Stimulated activated CD4-positive, alpha-beta T cell treated with anti-CD3 and anti-CD28 coated beads, Interleukin-1b, Interleukin-23, amount 100 ng/mL, for 4 hours (primary cell): ENCODE measurements at regions not wholly inside any gene's neighbourhood (a gene's known extent, or its start where the extent isn't known, plus 50 kb on each side); places are given as distances from the start of the nearest gene placed in this dataset.

Source experiments
- DNase-seq, 2 donors: peaks; one replicate each; pipeline ENCODE4 v3.0.0-alpha.2; 2020; ENCODE audit warnings: low read depth in 2 of 2

DNA sequence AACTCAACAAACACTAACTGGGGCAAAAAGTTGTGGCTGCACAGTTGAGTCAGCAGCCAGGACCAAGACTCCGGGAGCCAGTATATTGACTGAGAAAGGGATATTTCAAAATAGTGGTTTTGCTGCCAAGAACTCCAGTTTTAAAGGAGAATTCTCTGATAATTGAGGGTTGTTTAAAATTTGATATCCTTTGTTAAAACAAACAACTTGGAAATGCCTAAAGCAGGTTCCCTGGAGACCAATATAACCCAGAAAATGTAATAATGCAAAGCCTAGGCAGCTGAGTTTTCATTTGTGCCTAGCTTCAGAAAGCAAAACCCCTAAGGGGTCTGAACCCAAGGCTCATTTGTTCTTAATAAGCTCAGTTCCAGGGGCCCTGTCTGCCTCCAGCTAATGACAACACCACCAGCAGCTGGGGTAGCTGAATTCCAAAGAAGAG lies 311.7 kb upstream of the CCDC196 start:
- DNase-seq = no peak

DNA sequence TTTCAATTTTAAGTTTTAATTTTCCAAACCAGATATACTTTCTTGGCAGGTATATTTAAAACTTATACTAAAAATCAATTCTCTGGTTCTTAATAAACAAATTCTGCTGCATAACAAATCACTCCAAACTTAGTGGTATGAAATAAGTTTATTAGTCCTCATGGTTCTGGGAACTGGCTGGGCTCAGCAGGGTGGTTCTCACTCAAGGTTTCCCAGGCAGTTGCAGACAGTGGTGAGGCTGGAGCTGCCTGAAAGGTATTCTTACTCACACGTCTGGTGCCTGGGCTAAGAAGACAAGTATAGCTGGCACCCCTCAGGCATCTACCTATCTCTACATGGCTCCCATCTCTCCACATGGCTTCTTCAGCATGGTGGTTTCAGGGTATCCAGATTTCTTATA lies 308.2 kb upstream of the CCDC196 start:
- no peak for DNase-seq

GRCh38 chr14:66196670-66197069 lies 289.5 kb upstream of the CCDC196 start:
- DNase-seq = no peak

- no peak for DNase-seq
Measured at GRCh38 chr14:66197276-66197675, 288.9 kb upstream of the CCDC196 start.

DNA sequence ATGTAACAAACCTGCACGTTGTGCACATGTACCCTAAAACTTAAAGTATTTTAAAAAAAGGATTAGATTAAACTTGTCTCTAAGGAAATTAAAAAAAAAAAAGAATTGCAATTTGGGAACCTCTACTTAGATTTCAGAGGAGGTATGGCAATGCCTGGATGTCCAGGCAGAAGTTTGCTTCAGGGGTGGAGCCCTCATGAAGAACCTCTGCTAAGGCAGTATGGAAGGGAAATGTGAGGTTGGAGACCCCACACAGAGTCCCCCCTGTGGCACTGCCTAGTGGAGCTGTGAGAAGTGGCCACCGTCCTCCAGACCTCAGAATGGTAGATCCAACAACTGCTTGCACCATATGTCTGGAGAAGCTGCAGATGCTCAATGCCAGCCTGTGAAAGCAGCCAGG lies 279.6 kb upstream of the CCDC196 start:
- DNase-seq = no peak

DNA sequence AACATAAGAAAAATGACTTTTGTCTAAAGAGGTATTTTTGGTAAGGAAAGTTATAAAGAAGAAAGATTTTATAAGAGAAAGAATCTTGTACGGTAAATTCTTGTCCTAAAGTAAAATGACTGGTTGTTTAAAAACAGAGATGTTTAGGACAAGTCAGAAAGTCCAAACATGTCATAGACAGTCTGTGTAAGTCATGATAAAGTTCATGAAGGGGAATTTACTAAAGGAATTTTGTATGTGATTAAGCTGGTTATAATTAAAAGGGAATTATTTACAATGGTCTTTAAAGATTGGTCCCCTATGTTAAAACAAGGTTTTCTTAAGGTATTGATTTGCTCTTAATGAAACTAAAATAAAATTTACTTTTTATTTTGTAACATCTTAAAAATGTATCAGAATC lies 269.4 kb upstream of the CCDC196 start:
- no peak for DNase-seq

DNA sequence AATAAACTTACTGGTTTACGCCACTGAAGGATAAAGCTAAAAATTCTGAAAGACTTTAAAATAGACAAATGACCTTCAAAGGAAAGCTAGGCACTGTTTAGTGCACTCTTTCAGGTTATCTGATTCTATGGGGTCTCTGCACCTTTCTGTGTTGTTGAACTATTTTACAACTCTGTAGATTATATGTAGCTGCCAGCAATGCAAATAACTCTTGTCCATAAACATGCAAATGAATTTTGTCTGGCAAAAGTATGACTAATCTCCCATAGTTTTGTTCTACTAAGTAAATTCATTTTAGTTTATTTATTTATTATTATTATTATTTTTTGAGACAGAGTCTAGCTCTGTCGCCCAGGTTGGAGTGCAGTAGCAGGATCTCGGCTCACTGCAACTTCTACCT lies 266.3 kb upstream of the CCDC196 start:
- DNase-seq = no peak

DNA sequence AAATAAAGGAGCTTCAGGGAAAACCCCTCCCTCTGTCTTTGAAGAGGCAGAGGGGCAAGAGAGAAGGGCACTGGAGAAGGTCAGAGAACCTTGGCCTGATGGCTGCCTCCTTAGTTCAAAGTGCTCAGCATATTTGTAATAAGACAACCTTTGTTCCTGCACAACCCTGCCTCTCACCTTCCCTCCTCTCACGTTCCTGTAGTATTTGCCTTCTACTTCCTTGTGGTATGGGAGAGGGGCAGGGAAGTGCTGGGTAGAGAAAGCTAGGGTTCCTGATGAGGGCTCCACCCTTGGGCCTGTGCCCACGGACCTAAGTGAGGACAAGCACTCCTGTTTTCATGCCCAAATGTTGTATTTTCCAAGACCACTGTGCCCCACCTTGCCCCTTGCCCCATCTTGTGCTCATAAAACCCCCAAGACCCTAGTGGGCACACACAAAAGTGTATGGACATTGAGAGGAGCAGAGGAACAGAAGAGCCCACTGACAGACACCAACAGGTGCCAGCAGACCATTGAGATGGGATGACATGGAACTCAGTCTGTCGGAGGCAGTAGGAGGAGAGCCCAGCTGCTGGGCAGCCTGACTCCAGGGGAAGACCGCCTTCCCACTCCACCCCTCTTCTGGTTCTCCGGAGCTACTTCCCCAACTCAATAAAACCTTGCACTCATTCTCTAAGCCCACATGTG lies 261.5 kb upstream of the CCDC196 start:
- no peak for DNase-seq

- no peak for DNase-seq
Measured at GRCh38 chr14:66225337-66225736, 260.8 kb upstream of the CCDC196 start.

- no peak for DNase-seq
Measured at GRCh38 chr14:66228267-66228970, 257.8 kb upstream of the CCDC196 start.

- no peak for DNase-seq
Measured at GRCh38 chr14:66231820-66232219, 254.4 kb upstream of the CCDC196 start.

- DNase-seq = no peak
Measured at GRCh38 chr14:66233591-66233990, 252.6 kb upstream of the CCDC196 start.

DNA sequence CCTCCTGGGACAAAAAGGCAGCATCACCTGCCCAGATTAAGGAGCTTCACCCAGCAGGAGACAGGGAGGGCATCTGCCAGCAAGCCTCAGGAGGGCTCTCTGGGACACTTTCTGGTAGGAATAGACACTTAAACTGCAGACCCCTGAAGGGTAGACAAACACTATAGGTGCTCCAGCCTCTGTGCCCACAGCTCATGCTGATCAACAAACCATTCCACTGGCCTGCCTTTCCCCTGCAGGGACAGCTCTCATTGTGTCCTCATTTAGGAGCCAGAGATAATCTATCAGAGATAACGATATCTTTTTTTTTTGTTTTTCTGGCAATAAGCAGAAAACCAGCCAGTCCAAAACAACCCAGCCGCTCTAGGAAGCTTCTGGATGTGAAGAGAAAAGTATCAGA lies 251.8 kb upstream of the CCDC196 start:
- DNase-seq = no peak

DNA sequence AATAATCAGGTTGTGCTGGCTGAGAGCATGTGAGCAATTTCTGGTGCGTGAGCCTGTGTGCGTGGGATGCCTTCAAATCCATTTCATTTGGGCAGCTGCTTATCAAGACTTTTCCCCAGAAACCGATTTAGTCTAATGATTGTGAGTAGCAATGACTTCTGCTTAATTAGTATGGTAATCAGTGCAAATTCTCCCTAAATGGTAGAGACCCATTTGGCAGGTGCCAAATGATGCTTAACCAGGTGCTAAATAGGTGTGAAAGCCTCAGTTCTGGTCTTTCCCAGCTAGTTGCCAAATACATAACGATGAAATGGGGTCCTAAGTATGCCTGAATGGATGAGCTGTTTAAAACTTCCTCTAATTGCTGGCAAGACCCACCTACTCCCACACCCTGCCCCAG lies 248.4 kb upstream of the CCDC196 start:
- no peak for DNase-seq

DNA sequence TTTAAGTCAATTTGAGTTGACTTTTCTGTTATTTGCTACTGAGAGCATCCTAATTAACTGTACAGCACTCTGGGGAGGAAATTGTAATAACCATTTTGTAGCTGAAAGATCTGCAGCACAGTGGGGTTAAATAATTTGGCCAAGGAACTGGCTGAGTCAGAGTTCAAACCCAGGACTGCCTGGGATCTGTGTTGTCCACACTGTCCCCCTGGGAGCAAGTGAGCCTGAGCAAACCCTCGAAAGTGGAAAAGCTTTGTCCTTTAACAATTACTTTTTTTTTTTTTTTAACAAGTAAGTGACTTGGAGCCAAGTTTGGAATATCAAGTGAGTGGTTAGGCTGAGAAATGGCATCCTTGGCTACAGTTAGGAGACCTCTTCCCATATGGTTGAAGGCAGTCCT lies 247.2 kb upstream of the CCDC196 start:
- no peak for DNase-seq

GRCh38 chr14:66239589-66239988 lies 246.6 kb upstream of the CCDC196 start:
- no peak for DNase-seq

DNA sequence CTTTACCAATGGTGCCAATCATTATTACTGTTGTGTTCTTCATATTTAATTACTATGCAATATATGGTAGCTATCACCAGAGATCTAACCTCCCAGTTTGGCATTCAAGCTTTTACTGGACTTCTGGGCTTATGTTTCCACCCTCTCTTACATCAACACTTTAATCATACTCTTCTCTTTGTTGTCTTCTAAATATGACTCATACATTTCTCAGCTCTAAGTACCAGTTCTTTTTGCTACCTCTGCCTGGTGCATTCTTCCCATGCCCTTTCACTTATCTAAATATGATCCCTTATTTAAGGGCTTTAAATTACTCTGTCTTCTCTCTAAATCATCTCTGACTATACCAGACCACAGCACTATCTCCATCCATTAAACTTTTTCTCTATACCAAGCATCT lies 246.1 kb upstream of the CCDC196 start:
- DNase-seq = no peak

- no peak for DNase-seq
Measured at GRCh38 chr14:66242001-66242400, 244.2 kb upstream of the CCDC196 start.

GRCh38 chr14:66244834-66245233 lies 241.3 kb upstream of the CCDC196 start:
- DNase-seq = no peak

DNA sequence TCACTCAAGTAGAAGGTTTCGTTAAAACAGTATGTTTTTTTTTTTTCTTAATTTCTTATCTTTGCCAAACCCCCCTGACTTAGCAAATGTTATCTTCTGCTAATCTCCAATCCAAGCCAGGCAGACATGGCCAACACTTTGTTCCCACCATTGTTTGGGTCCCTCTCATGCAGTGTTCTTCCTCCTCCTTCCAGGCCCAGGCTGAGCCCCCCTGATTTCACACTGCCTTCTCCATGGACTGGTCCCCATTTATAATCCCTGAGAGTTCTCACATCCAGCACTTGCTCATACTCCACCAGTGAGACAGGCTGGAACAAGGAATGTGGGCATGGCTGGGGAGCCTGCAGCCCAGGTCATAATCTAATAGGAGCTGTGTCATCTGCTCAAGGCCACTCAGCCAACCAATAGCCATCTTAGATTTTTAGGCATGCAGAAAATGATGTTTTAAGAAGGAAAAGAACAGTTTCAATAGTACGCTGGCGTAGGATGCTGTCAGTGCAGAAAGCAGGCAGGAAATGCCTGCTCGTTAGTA lies 238.4 kb upstream of the CCDC196 start:
- DNase-seq = no peak

DNA sequence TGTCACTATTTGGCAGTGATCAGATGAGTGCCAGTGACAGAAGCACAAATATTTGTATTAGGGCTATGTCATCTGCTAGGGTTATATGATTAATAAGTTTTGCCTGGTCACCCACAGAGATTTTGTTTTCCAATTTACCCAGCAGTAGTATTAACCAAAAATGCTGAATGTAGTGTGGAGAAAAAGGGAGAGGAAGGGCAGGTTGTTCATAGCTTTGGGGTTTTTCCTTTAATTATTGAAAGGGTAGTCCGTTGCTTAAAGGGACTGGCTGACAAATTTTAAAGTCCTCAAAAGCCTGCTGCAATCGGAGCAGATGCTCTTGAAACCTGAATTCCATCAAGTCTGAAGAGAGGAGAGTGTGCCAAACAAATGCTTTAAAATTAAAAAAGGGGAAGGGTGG lies 237.9 kb upstream of the CCDC196 start:
- DNase-seq = no peak

GRCh38 chr14:66249544-66249943 lies 236.6 kb upstream of the CCDC196 start:
- DNase-seq = no peak

- no peak for DNase-seq
Measured at GRCh38 chr14:66254038-66254437, 232.1 kb upstream of the CCDC196 start.
